ENCODE measurements at regions not wholly inside any gene's neighbourhood (a gene's known extent, or its start where the extent isn't known, plus 50 kb on each side); places are given as distances from the start of the nearest gene placed in this dataset.

DNA sequence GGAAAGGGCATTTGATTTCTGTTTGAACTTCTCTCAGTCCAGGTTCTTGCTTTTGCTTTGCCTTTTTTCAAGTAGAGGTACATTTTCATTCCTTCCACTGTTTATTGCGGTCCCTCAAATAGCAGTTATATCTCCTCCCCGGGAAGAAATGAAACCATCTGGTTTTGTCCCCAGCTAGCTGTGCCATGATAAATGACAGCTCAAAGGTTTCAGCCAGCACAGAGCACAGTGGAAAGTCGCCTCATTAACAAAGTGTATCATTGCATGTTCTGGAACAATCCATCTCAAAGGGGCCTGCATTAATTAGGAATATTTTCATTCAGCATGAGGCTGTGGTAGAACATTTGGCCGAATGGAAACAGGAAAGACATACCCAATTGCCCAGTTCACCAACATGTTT is 146.0 kb downstream of the EDN3 start:
- no peaks in the 10 kb centered on the region for H3K36me3 ChIP-seq (ENCODE audit: low read length)
- H3K9me3 ChIP-seq (ENCODE audit: insufficient read depth, low read length) = no peaks in the 10 kb centered on the region
- no peaks in the 10 kb centered on the region for H3K9me2 ChIP-seq (replicated peaks; ENCODE audit: insufficient read depth, low read length)
- H3K27ac ChIP-seq (ENCODE audit: low read depth, low read length) = no peak overlapping the region
- TF ChIP-seq, protein P1, sequence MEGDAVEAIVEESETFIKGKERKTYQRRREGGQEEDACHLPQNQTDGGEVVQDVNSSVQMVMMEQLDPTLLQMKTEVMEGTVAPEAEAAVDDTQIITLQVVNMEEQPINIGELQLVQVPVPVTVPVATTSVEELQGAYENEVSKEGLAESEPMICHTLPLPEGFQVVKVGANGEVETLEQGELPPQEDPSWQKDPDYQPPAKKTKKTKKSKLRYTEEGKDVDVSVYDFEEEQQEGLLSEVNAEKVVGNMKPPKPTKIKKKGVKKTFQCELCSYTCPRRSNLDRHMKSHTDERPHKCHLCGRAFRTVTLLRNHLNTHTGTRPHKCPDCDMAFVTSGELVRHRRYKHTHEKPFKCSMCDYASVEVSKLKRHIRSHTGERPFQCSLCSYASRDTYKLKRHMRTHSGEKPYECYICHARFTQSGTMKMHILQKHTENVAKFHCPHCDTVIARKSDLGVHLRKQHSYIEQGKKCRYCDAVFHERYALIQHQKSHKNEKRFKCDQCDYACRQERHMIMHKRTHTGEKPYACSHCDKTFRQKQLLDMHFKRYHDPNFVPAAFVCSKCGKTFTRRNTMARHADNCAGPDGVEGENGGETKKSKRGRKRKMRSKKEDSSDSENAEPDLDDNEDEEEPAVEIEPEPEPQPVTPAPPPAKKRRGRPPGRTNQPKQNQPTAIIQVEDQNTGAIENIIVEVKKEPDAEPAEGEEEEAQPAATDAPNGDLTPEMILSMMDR (IDR thresholded peaks at IDR 0.05; ENCODE audit: insufficient read depth, low read length, poor library complexity, severe bottlenecking) = no peak
- TF ChIP-seq EZH2phosphoT487 (conservative IDR thresholded peaks at IDR 0.05; ENCODE audit: low read length) = no peak
- no peak overlapping the region for H3K4me2 ChIP-seq (ENCODE audit: low read depth, low read length, poor library complexity, severe bottlenecking)
- H2AFZ ChIP-seq (ENCODE audit: low read depth, low read length, severe bottlenecking) = no peak overlapping the region
- no peaks in the 10 kb centered on the region for H3F3A ChIP-seq (ENCODE audit: insufficient read depth)
- H3K27me3 ChIP-seq (ENCODE audit: low read length) = no peaks in the 10 kb centered on the region; the same call in 1 of the 2 replicates
- no peaks in the 10 kb centered on the region for H4K20me1 ChIP-seq (ENCODE audit: low read depth, low read length)
- H3K79me2 ChIP-seq (ENCODE audit: insufficient read depth, low read length) = no peaks in the 10 kb centered on the region
- H3K9ac ChIP-seq (ENCODE audit: low read length) = no peak overlapping the region
- no peak overlapping the region for H3K4me3 ChIP-seq (ENCODE audit: insufficient read depth, low read length, poor library complexity, severe bottlenecking)

DNA sequence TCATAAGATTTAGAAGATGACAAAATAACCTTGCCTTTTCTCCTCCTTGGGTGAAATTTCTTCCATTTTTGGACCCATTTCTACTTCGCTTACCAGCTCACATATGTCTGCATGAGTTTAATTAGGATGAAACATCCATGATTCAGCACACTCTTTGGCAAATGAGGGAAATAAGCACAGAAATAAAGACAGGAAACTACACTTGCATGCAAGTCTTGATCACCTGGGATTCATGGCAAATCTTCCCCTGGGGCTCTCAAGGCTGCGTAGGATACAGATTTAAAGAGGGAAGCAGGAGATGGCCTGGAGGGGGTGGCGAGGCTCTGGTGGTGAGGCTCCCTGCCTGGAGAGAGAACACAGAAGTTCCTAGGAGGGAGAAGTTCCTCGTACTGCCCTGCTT is 147.8 kb downstream of the EDN3 start:
- Histone ChIP-seq H3K9me2 (replicated peaks; ENCODE audit: insufficient read depth, low read length) (no peaks in the 10 kb centered on the region), H3K4me3 (ENCODE audit: insufficient read depth, low read length, poor library complexity, severe bottlenecking) (no peak overlapping the region), H3K27ac (ENCODE audit: low read depth, low read length) (no peak overlapping the region), H3K9me3 (ENCODE audit: insufficient read depth, low read length) (no peaks in the 10 kb centered on the region), H3K9ac (ENCODE audit: low read length) (no peak overlapping the region), H4K20me1 (ENCODE audit: low read depth, low read length) (no peaks in the 10 kb centered on the region), H3K36me3 (ENCODE audit: low read length) (no peaks in the 10 kb centered on the region), H3K27me3 (ENCODE audit: low read length) (no peaks in the 10 kb centered on the region; the same call in 1 of the 2 replicates), H3K79me2 (ENCODE audit: insufficient read depth, low read length) (no peaks in the 10 kb centered on the region), H3F3A (ENCODE audit: insufficient read depth) (no peaks in the 10 kb centered on the region), H3K4me2 (ENCODE audit: low read depth, low read length, poor library complexity, severe bottlenecking) (no peak overlapping the region), H2AFZ (ENCODE audit: low read depth, low read length, severe bottlenecking) (no peak overlapping the region)
- no peak for TF ChIP-seq EZH2phosphoT487 (conservative IDR thresholded peaks at IDR 0.05; ENCODE audit: low read length)
- TF ChIP-seq, protein P1 (IDR thresholded peaks at IDR 0.05; ENCODE audit: insufficient read depth, low read length, poor library complexity, severe bottlenecking) = no peak

- H3K4me2 ChIP-seq (ENCODE audit: low read depth, low read length, poor library complexity, severe bottlenecking) = no peak overlapping the region
- H3K9me3 ChIP-seq (ENCODE audit: insufficient read depth, low read length) = no peaks in the 10 kb centered on the region
- no peaks in the 10 kb centered on the region for H3K36me3 ChIP-seq (ENCODE audit: low read length)
- H3K27me3 ChIP-seq (ENCODE audit: low read length) = no peaks in the 10 kb centered on the region; the same call in 1 of the 2 replicates
- H3K27ac ChIP-seq (ENCODE audit: low read depth, low read length) = no peak overlapping the region
- no peaks in the 10 kb centered on the region for H4K20me1 ChIP-seq (ENCODE audit: low read depth, low read length)
- H3F3A ChIP-seq (ENCODE audit: insufficient read depth) = no peaks in the 10 kb centered on the region
- no peak overlapping the region for H3K9ac ChIP-seq (ENCODE audit: low read length)
- H3K4me3 ChIP-seq (ENCODE audit: insufficient read depth, low read length, poor library complexity, severe bottlenecking) = no peak overlapping the region
- no peak for TF ChIP-seq EZH2phosphoT487 (conservative IDR thresholded peaks at IDR 0.05; ENCODE audit: low read length)
- TF ChIP-seq, protein P1 (IDR thresholded peaks at IDR 0.05; ENCODE audit: insufficient read depth, low read length, poor library complexity, severe bottlenecking) = no peak
- H2AFZ ChIP-seq (ENCODE audit: low read depth, low read length, severe bottlenecking) = no peak overlapping the region
- no peaks in the 10 kb centered on the region for H3K9me2 ChIP-seq (replicated peaks; ENCODE audit: insufficient read depth, low read length)
- H3K79me2 ChIP-seq (ENCODE audit: insufficient read depth, low read length) = no peaks in the 10 kb centered on the region
Observed at GRCh38 chr20:59448851-59449444, 148.5 kb downstream of the EDN3 start.

Measured in SU-DHL-6 (cell line).